GM18502 (cell line): ENCODE measurements at regions not wholly inside any gene's neighbourhood (a gene's known extent, or its start where the extent isn't known, plus 50 kb on each side); places are given as distances from the start of the nearest gene placed in this dataset.

Experiments used
- ATAC-seq: cut with Tn5 transposase; IDR thresholded peaks from one replicate; pipeline ENCODE4 v1.9.1; 2021; ENCODE audit warnings: mild to moderate bottlenecking; ENCODE audit not compliant: unreplicated experiment, poor library complexity

GRCh38 chr4:110769578-110769977 is 146.7 kb upstream of the PITX2 start:
- no peak for ATAC-seq

- ATAC-seq: no peak
Observed at GRCh38 chr4:110770353-110770752, 147.5 kb upstream of the PITX2 start.

- ATAC-seq: no peak
Observed at GRCh38 chr4:110778521-110778920, 155.6 kb upstream of the PITX2 start.

GRCh38 chr4:110780538-110780937 is 157.7 kb upstream of the PITX2 start:
- no peak for ATAC-seq

GRCh38 chr4:110781944-110782343 is 159.1 kb upstream of the PITX2 start:
- ATAC-seq: no peak

GRCh38 chr4:110787109-110787508 is 164.2 kb upstream of the PITX2 start:
- no peak for ATAC-seq

GRCh38 chr4:110787707-110788106 is 164.8 kb upstream of the PITX2 start:
- no peak for ATAC-seq

GRCh38 chr4:110788302-110788701 is 165.4 kb upstream of the PITX2 start:
- ATAC-seq: no peak

- ATAC-seq: no peak
Observed at GRCh38 chr4:110792036-110792435, 169.2 kb upstream of the PITX2 start.

- ATAC-seq: no peak
Observed at GRCh38 chr4:110793381-110793801, 170.5 kb upstream of the PITX2 start.

- ATAC-seq: no peak
Observed at GRCh38 chr4:110793890-110794554, 171.1 kb upstream of the PITX2 start.

- no peak for ATAC-seq
Observed at GRCh38 chr4:110795971-110796370, 173.1 kb upstream of the PITX2 start.

GRCh38 chr4:110797486-110797885 is 174.6 kb upstream of the PITX2 start:
- ATAC-seq: no peak

GRCh38 chr4:110798687-110799086 is 175.8 kb upstream of the PITX2 start:
- no peak for ATAC-seq

GRCh38 chr4:110799211-110799610 is 176.3 kb upstream of the PITX2 start:
- ATAC-seq: no peak

GRCh38 chr4:110801591-110801990 is 178.7 kb upstream of the PITX2 start:
- no peak for ATAC-seq

GRCh38 chr4:110808351-110808878 is 185.5 kb upstream of the PITX2 start:
- peak; percentile 50 for ATAC-seq

- ATAC-seq: no peak
Observed at GRCh38 chr4:110815950-110816349, 193.1 kb upstream of the PITX2 start.

GRCh38 chr4:110816367-110816766 is 193.5 kb upstream of the PITX2 start:
- no peak for ATAC-seq

- no peak for ATAC-seq
Observed at GRCh38 chr4:110821186-110821585, 198.3 kb upstream of the PITX2 start.

GRCh38 chr4:110823251-110823650 is 200.4 kb upstream of the PITX2 start:
- ATAC-seq: no peak

GRCh38 chr4:110824344-110824743 is 201.5 kb upstream of the PITX2 start:
- no peak for ATAC-seq
